GM18873 (cell line): ENCODE measurements at regions not wholly inside any gene's neighbourhood (a gene's known extent, or its start where the extent isn't known, plus 50 kb on each side); places are given as distances from the start of the nearest gene placed in this dataset.

Experiments used
- ATAC-seq: cut with Tn5 transposase; IDR thresholded peaks from one replicate; pipeline ENCODE4 v1.9.1; 2021; ENCODE audit warnings: mild to moderate bottlenecking, moderate library complexity, moderate number of reproducible peaks; ENCODE audit not compliant: unreplicated experiment, low FRiP score

DNA sequence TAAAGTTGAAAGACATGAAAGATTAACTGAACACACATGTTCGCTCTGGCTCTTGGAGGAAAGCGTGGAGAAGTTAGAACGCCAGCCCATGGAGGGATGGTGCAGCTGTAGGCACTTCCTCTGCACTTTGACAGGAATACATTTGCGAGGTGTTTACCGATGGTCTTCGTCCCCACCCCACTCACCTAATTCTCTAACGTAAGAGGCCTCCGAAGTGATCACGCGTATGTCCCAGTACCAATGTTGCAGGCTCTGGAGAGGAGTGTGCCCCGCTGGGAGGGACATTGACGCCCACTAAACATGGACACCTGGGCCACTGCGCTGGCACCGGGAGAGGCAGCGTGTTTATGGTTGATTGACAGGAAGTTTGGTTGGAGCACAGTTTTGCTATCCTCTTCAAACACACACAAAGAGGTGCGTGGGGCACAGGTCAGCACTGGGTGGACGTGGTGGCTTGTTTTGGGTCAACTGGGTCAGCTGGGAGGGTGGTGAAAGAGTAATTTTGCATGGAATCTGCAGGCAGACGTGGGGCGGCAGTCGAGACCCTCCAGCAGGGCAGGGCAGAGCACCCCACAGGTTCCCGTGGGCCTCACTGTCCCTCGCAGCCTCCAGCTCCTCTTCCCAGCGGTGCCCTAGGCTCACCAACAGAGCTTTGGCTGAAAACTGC lies 110.1 kb downstream of the DLL1 start:
- ATAC-seq, result no peak

- no peak for ATAC-seq
Measured at GRCh38 chr6:170179616-170180324, 111.1 kb downstream of the DLL1 start.

- no peak for ATAC-seq
Measured at GRCh38 chr6:170178561-170179477, 112.1 kb downstream of the DLL1 start.

GRCh38 chr6:170177772-170178560 lies 112.9 kb downstream of the DLL1 start:
- no peak for ATAC-seq

- ATAC-seq, result no peak
Measured at GRCh38 chr6:170176898-170177771, 113.7 kb downstream of the DLL1 start.

DNA sequence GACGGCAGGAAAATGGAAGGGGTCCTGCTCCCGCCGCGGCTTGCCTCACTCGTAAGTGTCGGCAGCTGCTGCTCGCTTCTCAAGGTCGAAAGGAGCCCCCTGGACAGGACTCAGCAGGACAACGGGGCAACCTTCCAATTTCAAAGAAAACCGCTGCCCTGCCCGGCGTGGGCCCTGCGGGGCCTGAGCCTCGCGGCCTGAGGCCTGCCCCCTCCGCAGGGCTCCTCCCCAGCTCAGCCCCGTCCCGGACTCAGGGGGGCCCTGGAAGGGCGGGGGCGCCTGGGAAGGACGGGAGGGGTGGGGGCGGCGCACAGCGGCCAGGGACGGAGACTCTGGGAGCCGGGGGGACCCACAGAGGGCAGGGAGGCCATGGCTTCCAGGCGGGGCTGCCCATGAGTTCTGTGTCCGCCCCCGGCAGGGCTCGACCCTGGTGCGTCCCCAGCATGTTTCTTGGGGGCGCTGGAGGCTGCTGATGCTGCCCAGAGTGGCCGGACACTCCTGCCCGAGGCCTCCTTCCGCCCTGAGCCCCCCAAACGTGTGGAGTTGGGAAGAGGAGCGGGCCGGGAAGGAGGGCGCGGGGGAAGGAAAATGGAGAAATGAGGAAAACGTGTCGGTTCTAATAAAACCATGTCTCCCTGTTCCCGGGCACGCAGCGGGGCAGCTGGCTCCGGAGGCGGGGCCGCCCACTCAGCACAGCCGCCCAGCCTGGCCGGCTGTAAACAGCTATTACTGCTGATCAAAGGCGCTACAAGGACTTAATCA lies 114.6 kb downstream of the DLL1 start:
- no peak for ATAC-seq

DNA sequence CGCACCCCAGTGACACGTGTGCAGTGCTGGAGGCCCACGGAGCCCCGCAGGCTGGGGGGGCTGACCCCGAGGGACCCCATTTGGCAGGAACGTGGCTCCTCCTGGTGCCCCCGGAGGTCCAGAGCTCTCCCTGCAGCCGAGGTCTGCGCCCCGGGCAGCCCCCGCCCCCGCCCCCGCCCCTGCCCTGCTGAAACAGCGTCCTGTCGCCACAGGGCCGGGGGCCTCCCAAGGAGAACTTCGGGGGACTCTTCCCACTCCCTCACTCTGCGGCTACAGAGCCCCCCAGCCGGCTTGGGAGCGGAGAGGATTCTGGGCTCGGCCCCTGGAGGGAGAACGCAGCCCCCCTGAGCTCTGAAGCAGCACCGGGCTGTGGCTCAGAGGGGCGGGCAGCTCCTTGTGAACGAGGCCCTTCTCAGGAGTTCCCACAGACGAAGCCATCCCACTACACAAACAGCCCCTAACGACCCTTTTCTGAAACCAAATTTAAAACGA lies 115.2 kb downstream of the DLL1 start:
- ATAC-seq, result no peak

GRCh38 chr6:170174771-170175643 lies 115.9 kb downstream of the DLL1 start:
- ATAC-seq, result no peak

DNA sequence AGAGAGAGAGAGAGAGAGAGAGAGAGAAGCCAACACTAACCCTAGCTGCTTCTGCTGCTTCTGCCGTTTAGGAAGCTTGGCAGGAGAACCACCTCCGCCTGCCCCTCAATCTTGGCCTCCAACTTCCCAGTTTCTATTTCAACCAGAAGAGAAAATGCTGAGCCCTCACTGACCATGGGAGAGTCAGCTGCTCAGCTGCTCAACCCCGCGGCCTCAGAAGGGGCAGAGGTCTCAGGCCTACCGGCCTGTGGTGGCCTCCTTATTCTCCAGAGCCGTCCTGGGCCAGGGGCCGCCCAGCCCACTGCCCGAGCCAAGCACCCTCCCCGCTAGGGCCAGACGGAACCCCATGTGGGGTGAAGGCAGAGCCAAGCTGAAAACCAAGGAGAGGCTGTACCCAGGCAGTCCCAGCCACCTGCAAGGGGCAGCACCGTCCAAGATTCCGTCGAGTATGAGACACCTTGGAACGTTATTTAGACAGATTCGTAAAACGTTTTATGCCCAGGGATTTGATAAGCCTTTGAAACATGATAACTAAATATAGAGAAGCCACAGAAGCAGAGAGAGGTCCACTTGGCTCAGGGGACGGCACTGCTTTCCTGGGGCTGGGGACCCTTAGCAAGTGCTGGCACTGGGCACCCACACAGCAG lies 116.6 kb downstream of the DLL1 start:
- ATAC-seq, result no peak

- no peak for ATAC-seq
Measured at GRCh38 chr6:170173335-170173881, 117.5 kb downstream of the DLL1 start.

GRCh38 chr6:170172825-170173256 lies 118.0 kb downstream of the DLL1 start:
- ATAC-seq, result no peak

DNA sequence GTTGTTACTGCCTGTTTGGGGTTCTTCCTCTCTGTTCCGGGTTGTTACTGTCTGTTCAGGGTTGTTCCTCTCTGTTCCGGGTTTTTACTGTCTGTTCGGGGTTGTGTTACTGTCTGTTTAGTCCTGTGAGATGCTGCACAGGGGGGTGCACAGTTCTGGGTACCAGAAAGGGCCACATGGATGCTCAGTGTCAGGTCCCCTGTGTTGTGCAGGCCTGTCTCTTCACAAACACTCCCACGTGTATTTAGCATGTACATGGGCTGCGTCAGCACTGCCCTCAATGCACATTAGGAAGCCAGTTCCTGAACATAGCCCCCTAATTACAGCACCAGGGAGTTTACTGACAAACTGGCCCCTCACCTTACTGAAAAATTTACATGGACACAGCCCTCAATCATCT lies 118.5 kb downstream of the DLL1 start:
- no peak for ATAC-seq

DNA sequence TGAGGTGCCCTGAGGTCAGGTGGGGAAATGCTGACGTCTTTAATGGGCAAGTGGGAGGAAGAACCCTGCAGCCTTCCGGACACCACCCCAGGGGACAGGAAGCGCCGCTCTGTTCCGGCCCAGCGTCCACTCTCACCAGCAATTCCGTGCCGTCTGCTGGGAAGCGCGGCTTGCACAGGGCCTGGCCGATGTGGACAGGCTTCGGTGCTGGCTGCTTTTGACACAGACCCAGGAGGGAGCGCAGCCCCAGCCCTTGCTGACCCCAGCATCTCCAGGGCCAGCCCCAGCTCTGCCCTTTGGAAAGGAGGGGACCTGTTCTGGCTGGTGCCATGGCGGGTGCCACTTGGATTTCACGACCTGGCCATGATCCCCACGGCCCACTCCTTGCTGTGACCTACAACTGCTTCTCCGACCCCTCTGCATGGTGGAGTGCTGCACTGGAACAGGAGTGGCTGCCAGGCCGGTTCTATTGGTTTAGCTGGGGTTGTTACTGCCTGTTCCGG lies 123.2 kb downstream of the DLL1 start:
- ATAC-seq, result no peak

DNA sequence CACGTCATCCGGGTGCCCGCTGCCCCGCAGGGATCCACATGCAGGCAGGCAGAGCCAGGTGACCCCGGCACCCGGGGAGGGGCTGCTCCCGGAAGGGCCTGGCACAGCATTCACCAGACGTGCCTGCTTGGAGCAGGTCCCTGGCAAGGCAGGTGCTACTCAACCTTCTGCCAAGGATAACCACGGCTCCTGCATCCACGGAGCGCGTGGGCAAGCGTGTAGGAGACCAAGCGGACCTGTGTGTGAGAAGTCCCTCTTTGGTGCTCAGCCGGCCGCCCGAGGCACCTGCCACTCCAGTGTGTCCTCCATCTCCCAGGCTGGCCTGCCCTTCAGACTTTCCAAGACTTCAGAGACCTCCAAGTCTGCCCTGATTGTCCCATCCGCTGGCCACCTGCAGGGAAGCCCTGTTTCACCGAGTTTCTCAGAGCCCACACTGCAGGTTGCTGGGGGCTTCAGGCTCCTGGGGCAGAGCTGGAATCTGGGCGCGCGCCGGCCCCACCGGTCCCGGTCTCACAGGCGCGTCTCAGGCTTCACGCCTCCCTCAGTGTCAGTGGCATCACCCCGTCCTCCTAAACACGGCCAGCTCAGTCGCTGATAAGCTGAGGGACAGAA lies 124.3 kb downstream of the DLL1 start:
- ATAC-seq, result no peak

- no peak for ATAC-seq
Measured at GRCh38 chr6:170165471-170166117, 125.3 kb downstream of the DLL1 start.

DNA sequence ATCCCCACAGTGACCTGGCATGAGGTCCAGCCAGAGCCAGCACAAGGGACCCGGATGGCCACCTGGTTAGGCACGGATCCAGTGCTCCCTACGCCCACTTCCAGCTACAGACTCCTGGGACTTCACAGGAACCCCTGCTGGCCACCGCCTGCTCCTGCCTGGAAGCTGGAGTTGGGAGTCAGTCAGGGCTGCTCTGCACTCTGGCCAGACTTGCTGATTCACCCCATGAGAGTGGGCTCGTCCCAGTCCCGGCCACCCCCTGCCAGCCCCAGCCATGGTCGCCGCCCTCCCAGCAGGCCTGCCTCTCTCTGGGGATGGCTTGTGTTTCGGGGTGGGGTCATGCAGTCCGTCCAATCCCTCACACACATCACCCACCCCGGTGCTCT lies 125.8 kb downstream of the DLL1 start:
- no peak for ATAC-seq
